ENCODE measurements at regions not wholly inside any gene's neighbourhood (a gene's known extent, or its start where the extent isn't known, plus 50 kb on each side); places are given as distances from the start of the nearest gene placed in this dataset.

GRCh38 chr16:72285324-72285723 lies 113.4 kb upstream of the PMFBP1 start:
- no peak overlapping the region for H3K4me3 Mint-ChIP-seq
- peaks cover 2% of the 10 kb centered on the region for H3K36me3 Mint-ChIP-seq (ENCODE audit: low read depth)
- no peaks in the 10 kb centered on the region for H3K9me3 Mint-ChIP-seq
- no peaks in the 10 kb centered on the region for H3K27me3 Mint-ChIP-seq (ENCODE audit: low read depth)
- no peaks in the 10 kb centered on the region for H3K4me1 Mint-ChIP-seq
- no peak overlapping the region for H3K27ac Mint-ChIP-seq (ENCODE audit: unreplicated experiment)
- no peak for TF ChIP-seq CTCF (conservative IDR thresholded peaks at IDR 0.05)
- DNase-seq (ENCODE audit: low read depth, low spot score) = no peak

DNA sequence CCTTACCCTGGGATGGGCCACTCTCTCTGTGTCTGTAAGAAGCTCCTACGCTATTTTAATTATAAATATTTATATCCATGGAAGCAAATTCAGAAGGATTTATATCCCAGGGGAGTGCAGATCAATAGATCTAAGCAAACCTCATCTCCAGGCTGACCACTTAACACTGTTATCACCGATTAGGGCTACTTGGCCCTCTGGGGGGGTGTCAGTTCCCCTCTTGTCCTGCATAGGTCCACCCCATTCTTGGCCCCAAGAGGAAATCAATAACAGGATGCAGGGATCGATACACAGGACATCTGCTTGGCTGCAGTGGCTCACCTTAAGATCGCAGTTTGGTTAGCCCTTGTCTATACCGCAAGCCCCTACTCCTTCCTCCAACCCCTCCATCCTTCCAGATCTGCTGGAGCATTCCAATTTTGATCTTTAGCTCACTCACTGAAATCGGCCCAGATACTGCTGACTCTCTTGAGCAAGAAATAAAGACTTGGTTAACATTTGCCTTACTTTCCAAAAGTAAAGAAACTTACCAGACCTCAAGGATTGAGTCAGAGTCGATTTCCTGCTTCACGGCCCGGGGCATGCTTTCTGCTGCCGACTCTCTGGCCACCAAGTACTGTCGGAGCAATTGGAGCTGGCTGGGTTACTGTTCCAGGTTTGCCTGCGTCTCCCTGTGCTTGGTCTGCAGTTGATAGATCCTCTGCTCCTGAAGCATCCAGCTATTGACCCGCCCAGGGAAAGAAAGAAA lies 112.3 kb upstream of the PMFBP1 start:
- Mint-ChIP-seq H3K36me3 (ENCODE audit: low read depth) (peaks cover 2% of the 10 kb centered on the region), H3K9me3 (no peaks in the 10 kb centered on the region), H3K27me3 (ENCODE audit: low read depth) (no peaks in the 10 kb centered on the region), H3K4me1 (no peaks in the 10 kb centered on the region), H3K4me3 (no peak overlapping the region), H3K27ac (ENCODE audit: unreplicated experiment) (no peak overlapping the region)
- DNase-seq (ENCODE audit: low read depth, low spot score) = no peak
- TF ChIP-seq CTCF (conservative IDR thresholded peaks at IDR 0.05) = no peak

- no peak for TF ChIP-seq CTCF (conservative IDR thresholded peaks at IDR 0.05)
- Mint-ChIP-seq H3K27ac (ENCODE audit: unreplicated experiment) (no peak overlapping the region), H3K4me3 (no peak overlapping the region), H3K4me1 (no peaks in the 10 kb centered on the region), H3K9me3 (no peaks in the 10 kb centered on the region), H3K27me3 (ENCODE audit: low read depth) (no peaks in the 10 kb centered on the region), H3K36me3 (ENCODE audit: low read depth) (peaks cover 2% of the 10 kb centered on the region)
- DNase-seq (ENCODE audit: low read depth, low spot score) = no peak
Observed at GRCh38 chr16:72282362-72282761, 110.4 kb upstream of the PMFBP1 start.

DNA sequence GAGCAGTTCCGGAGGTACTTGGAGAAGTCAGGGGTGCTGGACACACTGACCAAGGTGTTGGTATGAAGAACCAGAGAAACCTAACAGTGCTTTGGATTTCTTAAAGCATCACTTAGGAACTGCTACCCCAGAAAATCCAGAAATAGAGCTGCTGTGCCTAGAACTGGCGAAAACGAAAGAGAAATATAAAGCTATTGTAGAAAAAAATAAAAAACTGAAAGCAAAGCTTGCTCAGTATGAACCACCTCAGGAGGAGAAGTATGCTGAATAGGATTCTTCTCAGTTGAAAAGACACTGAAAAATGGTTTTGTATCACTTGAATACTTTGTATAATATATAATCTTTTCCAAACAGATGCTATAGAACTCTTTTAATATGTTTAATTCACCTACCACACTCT lies 106.3 kb upstream of the PMFBP1 start:
- Mint-ChIP-seq H3K27me3 (ENCODE audit: low read depth) (no peaks in the 10 kb centered on the region), H3K4me1 (no peaks in the 10 kb centered on the region), H3K4me3 (no peak overlapping the region), H3K36me3 (ENCODE audit: low read depth) (no peaks in the 10 kb centered on the region), H3K27ac (ENCODE audit: unreplicated experiment) (no peak overlapping the region), H3K9me3 (no peaks in the 10 kb centered on the region)
- no peak for DNase-seq (ENCODE audit: low read depth, low spot score)
- TF ChIP-seq CTCF (conservative IDR thresholded peaks at IDR 0.05) = no peak

- H3K4me3 Mint-ChIP-seq = no peak overlapping the region
- no peaks in the 10 kb centered on the region for H3K36me3 Mint-ChIP-seq (ENCODE audit: low read depth)
- H3K27ac Mint-ChIP-seq (ENCODE audit: unreplicated experiment) = no peak overlapping the region
- no peaks in the 10 kb centered on the region for H3K27me3 Mint-ChIP-seq (ENCODE audit: low read depth)
- no peaks in the 10 kb centered on the region for H3K9me3 Mint-ChIP-seq
- DNase-seq (ENCODE audit: low read depth, low spot score) = no peak
- TF ChIP-seq CTCF (conservative IDR thresholded peaks at IDR 0.05) = no peak
- H3K4me1 Mint-ChIP-seq = no peaks in the 10 kb centered on the region
Observed at GRCh38 chr16:72277749-72278148, 105.8 kb upstream of the PMFBP1 start.

Measured in neural crest cell (in vitro differentiated cells).